Heart right ventricle (tissue), 16 donors: ENCODE measurements at regions not wholly inside any gene's neighbourhood (a gene's known extent, or its start where the extent isn't known, plus 50 kb on each side); places are given as distances from the start of the nearest gene placed in this dataset.

Experiments
- ATAC-seq, 8 donors: fragments of 200-7000 bp; cut with Tn5 transposase; one replicate each; pipeline ENCODE4 v1.9.1; 2020; ENCODE audit warnings: mild to moderate bottlenecking in 8 of 8, moderate library complexity in 8 of 8, moderate number of reproducible peaks in 1 of 8
- DNase-seq, 2 donors: peaks; one replicate each; pipeline ENCODE4 v3.0.0-alpha.2; 2020
- H3K27ac ChIP-seq, 10 donors: fragments of 200-600 bp; sonication (generic) in 2 of 10; one replicate each; pipeline versions ENCODE4 v1.5.0 to v1.8.0; 2020 to 2022; ENCODE audit warnings: mild to moderate bottlenecking in 3 of 10
- H3K27me3 ChIP-seq, 7 donors: fragments of 200-600 bp; one replicate each; pipeline ENCODE4 v1.8.0; 2021 to 2022; ENCODE audit warnings: mild to moderate bottlenecking in 2 of 7
- H3K36me3 ChIP-seq, 9 donors: fragments of 200-600 bp; sonication (generic) in 1 of 9; one replicate each; pipeline versions ENCODE4 v1.5.0 to v1.8.0; 2020 to 2022; ENCODE audit warnings: mild to moderate bottlenecking in 2 of 9
- H3K4me1 ChIP-seq, 9 donors: fragments of 200-600 bp; sonication (generic) in 1 of 9; one replicate each; pipeline versions ENCODE4 v1.5.0 to v1.8.0; 2020 to 2022; ENCODE audit warnings: mild to moderate bottlenecking in 4 of 9
- H3K4me3 ChIP-seq, 10 donors: fragments of 200-600 bp; sonication (generic) in 2 of 10; one replicate each; pipeline versions ENCODE4 v1.5.0 to v1.8.0; 2020 to 2022; ENCODE audit warnings: mild to moderate bottlenecking in 7 of 10, moderate library complexity in 2 of 10
- H3K9me3 ChIP-seq, 11 donors: fragments of 200-600 bp in 10 of 11; sonication (generic) in 2 of 11; one replicate each; pipeline versions ENCODE4 v1.5.0 to v1.8.0; 2013 to 2022; ENCODE audit warnings: mild to moderate bottlenecking in 2 of 11, control low read depth in 1 of 11, moderate library complexity in 1 of 11
- CTCF ChIP-seq, 9 donors: fragments of 200-600 bp; sonication (generic) in 2 of 9; IDR thresholded peaks; one replicate each; pipeline versions ENCODE4 v1.5.0 to v1.8.0; 2021 to 2022; ENCODE audit warnings: antibody characterized with exemption in 9 of 9, mild to moderate bottlenecking in 5 of 9, moderate library complexity in 1 of 9
- WGBS, 2 donors: extraction: QIAGEN DNeasy Blood & Tissue Kit; methylation state at CpG; one replicate each; pipeline ENCODE4 v1.1.7; 2013; ENCODE audit warnings: inconsistent platforms in 1 of 2; 5-methylcytosine and 5-hydroxymethylcytosine counted together
- intact Hi-C, 10 donors: fragments of 100-400 bp; cut with DNase I; formaldehyde crosslinking; loops; one replicate each; pipeline versions ENCODE4 v1.11.1 to v1.14.2; 2022
- donor health status: Arrhythmogenic right ventricular cardiomyopathy.
- donor health status: ischemic (EF 13 %, LVEDD 7.1; RV severe dilation, severe dysfunction).
- donor health status: healthy with polysubstance abuse.
- donor health status: DM: no; HTN: yes; CAD: no.
- donor health status: DM: no; HTN: no; CAD: no.
- donor health status: ischemic (EF 25% LVEDD 6.9; RV normal size, moderate dysfunction).
- donor health status: ischemic (EF 25% LVEDD 5.7; RV mildly dilated, moderate dysfunction).
- donor health status: healthy.
- donor health status: DM: yes; HTN: yes; CAD: no.
- donor health status: Ischemic cardiomyopathy.
- donor health status: ischemic (EF 35%, LVEDD 5.7; RV mildly dilated, moderate dysfunction).
- donor health status: nonischemic (EF 11% LVEDD 7.7; RV severe dilation, severe dysfunction).
- donor health status: DM: yes; HTN: yes; CAD: no.
- donor health status: PGD.
- donor health status: ischemic (EF 29% LVEDD 5.4; RV normal size, mild dysfunction).
- donor health status: nonischemic (EF 23%, LVEDD 6.1; RV moderate dilation, normal function).

- TF ChIP-seq CTCF (IDR thresholded peaks at IDR 0.05) = no peak
- H3K4me1 ChIP-seq = no peaks in the 10 kb centered on the region
Observed at GRCh38 chr7:1380821-1381580, 78.3 kb downstream of the MICALL2 start.

GRCh38 chr7:1382553-1383397, 76.5 kb downstream of the MICALL2 start:
- intact Hi-C loops = no loop called here
- peaks cover 9 to 96% (median 89%) of the 10 kb centered on the region in 7 donors for H3K27me3 ChIP-seq
- no peaks in the 10 kb centered on the region for H3K36me3 ChIP-seq
- no peak overlapping the region for H3K4me3 ChIP-seq
- ATAC-seq (no peak), DNase-seq (no peak)
- H3K4me1 ChIP-seq = no peaks in the 10 kb centered on the region
- no peak for TF ChIP-seq CTCF (IDR thresholded peaks at IDR 0.05)
- no peaks in the 10 kb centered on the region for H3K9me3 ChIP-seq
- no peak overlapping the region for H3K27ac ChIP-seq
- 73% methylated on average over 29 of the region's 29 CpGs for WGBS, 2 donors

More at GRCh38 chr7:1380821-1381580, 78.3 kb downstream of the MICALL2 start:
- H3K27ac ChIP-seq = no peak overlapping the region
- DNase-seq = no peak
- no peak for ATAC-seq
- peaks cover 9 to 96% (median 90%) of the 10 kb centered on the region in 7 donors for H3K27me3 ChIP-seq
- H3K9me3 ChIP-seq = no peaks in the 10 kb centered on the region
- WGBS, 2 donors = 59 to 61% methylated on average over 18 of the region's 18 CpGs
- intact Hi-C loops = no loop called here
- H3K36me3 ChIP-seq = no peaks in the 10 kb centered on the region
- no peak overlapping the region for H3K4me3 ChIP-seq

GRCh38 chr7:1383398-1384112, 75.7 kb downstream of the MICALL2 start:
- intact Hi-C loops = no loop called here
- DNase-seq (no peak), ATAC-seq (no peak)
- Histone ChIP-seq H3K27ac (no peak overlapping the region), H3K4me1 (no peaks in the 10 kb centered on the region), H3K9me3 (no peaks in the 10 kb centered on the region), H3K27me3 (peaks cover 9 to 96% (median 84%) of the 10 kb centered on the region in 7 donors), H3K36me3 (no peaks in the 10 kb centered on the region), H3K4me3 (no peak overlapping the region)
- TF ChIP-seq CTCF (IDR thresholded peaks at IDR 0.05) = no peak
- 81 to 82% methylated on average over 30 of the region's 30 CpGs for WGBS, 2 donors

- intact Hi-C loops = no loop called here
- Histone ChIP-seq H3K36me3 (no peaks in the 10 kb centered on the region), H3K27me3 (peaks cover 9 to 95% (median 82%) of the 10 kb centered on the region in 7 donors), H3K4me1 (no peaks in the 10 kb centered on the region), H3K4me3 (no peak overlapping the region), H3K9me3 (no peaks in the 10 kb centered on the region), H3K27ac (no peak overlapping the region)
- WGBS, 2 donors = 79 to 85% methylated on average over 20 to 21 of the region's 21 CpGs
- DNase-seq (no peak), ATAC-seq (no peak)
- TF ChIP-seq CTCF (IDR thresholded peaks at IDR 0.05) = no peak
Observed at GRCh38 chr7:1384113-1384415, 75.2 kb downstream of the MICALL2 start.
